Omental fat pad (tissue), 3 donors: ENCODE measurements at regions not wholly inside any gene's neighbourhood (a gene's known extent, or its start where the extent isn't known, plus 50 kb on each side); places are given as distances from the start of the nearest gene placed in this dataset.

Source experiments
- ATAC-seq: fragments of 150-250 bp; one replicate; pipeline ENCODE4 v1.9.1; 2016; ENCODE audit warnings: mild to moderate bottlenecking, moderate library complexity; ENCODE audit not compliant: low FRiP score
- DNase-seq: peaks from one replicate; pipeline ENCODE4 v3.0.0-alpha.2; 2019; ENCODE audit warnings: low spot score
- CTCF ChIP-seq, 3 donors: fragments of 450-650 bp; IDR thresholded peaks; one replicate each; pipeline ENCODE4 v1.5.1; 2016 to 2017; ENCODE audit warnings: antibody characterized with exemption in 3 of 3, mild to moderate bottlenecking in 3 of 3, moderate library complexity in 2 of 3

DNA sequence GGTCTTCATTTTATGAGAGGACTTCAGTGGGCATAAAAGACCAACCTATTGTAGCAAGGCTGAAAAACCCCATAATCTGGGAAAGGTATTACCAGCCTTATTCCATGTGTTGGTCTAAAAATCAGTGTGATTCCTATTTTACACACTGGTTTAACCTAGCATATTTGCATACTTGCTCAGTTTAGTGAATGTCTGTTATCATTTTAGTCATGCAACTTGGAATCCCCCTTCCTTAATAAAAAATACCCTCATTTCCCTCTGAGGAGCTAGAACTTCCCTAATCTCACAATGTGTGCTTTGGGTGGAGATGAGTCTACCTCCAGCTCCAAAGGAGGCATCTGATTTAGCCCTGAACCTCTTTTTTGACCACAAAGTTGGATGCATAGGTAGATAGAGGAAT, 312.8 kb upstream of the SORCS1 start:
- ATAC-seq (no peak), DNase-seq (no peak)
- TF ChIP-seq CTCF (IDR thresholded peaks at IDR 0.05) = no peak

- TF ChIP-seq CTCF (IDR thresholded peaks at IDR 0.05) = no peak
- no peak for ATAC-seq
These were observed 311.9 kb upstream of the SORCS1 start for GRCh38 chr10:107476408-107476807.

GRCh38 chr10:107474650-107475049, 310.1 kb upstream of the SORCS1 start:
- no peak for ATAC-seq
- DNase-seq = no peak
- TF ChIP-seq CTCF (IDR thresholded peaks at IDR 0.05) = no peak

More at GRCh38 chr10:107476408-107476807, 311.9 kb upstream of the SORCS1 start:
- no peak for DNase-seq

- no peak for TF ChIP-seq CTCF (IDR thresholded peaks at IDR 0.05)
- no peak for ATAC-seq
- no peak for DNase-seq
These were observed 308.7 kb upstream of the SORCS1 start for GRCh38 chr10:107473225-107473624.

GRCh38 chr10:107471911-107472310, 307.4 kb upstream of the SORCS1 start:
- DNase-seq (no peak), ATAC-seq (no peak)
- TF ChIP-seq CTCF (IDR thresholded peaks at IDR 0.05) = no peak

DNA sequence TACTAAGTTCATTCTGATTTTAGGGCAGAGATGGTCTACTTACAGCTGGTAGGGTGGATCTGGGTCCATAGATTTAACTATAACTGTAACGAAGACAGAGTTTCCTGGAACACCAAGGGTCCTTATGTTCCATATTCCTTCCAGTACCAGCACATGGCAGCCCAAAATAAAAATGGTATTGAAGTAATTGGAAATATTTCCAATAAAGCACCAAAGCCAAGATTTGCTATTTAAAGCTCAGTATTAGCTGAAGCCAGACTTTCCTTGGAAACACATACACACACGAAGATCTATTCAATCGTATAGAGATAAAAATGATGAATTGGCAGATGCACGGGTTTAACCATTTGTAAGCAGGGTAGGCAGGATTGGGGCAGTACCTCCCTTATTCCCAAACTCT, 289.1 kb upstream of the SORCS1 start:
- TF ChIP-seq CTCF (IDR thresholded peaks at IDR 0.05) = no peak
- DNase-seq (no peak), ATAC-seq (no peak)

DNA sequence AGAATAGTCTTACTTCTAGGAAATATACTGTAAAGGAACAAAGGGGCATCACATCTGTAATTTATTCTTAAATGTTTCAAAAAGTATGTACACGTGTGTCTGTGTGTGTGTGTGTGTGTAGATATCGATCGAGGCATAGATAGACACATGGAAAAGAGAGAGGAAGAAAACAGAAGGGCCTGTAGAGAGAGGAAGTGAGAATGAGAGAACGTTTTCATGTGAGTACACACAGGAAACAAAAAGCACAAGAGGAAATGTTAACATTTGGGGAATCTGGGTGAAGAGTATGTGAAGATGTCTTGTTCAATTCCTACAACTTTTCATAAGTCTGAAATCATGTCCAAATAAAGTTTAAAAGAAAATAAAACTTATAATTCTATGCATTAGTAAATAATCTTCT, 286.5 kb upstream of the SORCS1 start:
- ATAC-seq (no peak), DNase-seq (no peak)
- TF ChIP-seq CTCF (IDR thresholded peaks at IDR 0.05) = no peak
